Fibroblast of skin of left quadriceps (primary cell): ENCODE measurements at regions not wholly inside any gene's neighbourhood (a gene's known extent, or its start where the extent isn't known, plus 50 kb on each side); places are given as distances from the start of the nearest gene placed in this dataset.
"Not testable (repeated sequence)": the region's sequence is repeated elsewhere in the genome, so short reads cannot be mapped to it uniquely, and the experiment has no call there.

Source experiments
- DNase-seq, 2 experiments: peaks; one replicate each; pipeline ENCODE4 v3.0.0-alpha.2; 2013; ENCODE audit warnings: low read depth in 2 of 2

- DNase-seq, result no peak
Measured at GRCh38 chr13:53272873-53273272, 244.3 kb downstream of the OLFM4 start.

DNA sequence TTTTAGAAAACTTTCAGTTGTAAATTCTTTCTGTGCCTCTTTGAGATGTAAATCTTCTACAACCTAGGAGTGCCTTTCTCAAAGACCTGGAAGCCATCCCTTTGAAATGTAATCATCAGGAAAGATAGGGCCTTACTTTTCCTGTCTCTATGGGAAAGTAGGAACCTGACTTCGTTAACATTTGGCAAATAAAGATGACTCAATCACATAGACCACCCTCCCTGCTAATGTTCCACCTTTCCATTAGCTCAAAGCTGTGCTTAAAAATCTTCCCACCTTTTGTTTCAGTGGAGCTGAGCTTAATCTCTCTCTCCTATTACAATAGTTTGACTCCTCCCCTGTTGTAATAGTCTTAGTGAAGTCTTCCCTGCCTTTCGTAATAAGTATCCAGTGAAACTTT lies 247.7 kb downstream of the OLFM4 start:
- no peak for DNase-seq

- DNase-seq, result no peak
Measured at GRCh38 chr13:53281677-53282076, 253.1 kb downstream of the OLFM4 start.

GRCh38 chr13:53285896-53286430 lies 257.4 kb downstream of the OLFM4 start:
- DNase-seq, result no peak

- no peak for DNase-seq
Measured at GRCh38 chr13:53298396-53298795, 269.8 kb downstream of the OLFM4 start.

DNA sequence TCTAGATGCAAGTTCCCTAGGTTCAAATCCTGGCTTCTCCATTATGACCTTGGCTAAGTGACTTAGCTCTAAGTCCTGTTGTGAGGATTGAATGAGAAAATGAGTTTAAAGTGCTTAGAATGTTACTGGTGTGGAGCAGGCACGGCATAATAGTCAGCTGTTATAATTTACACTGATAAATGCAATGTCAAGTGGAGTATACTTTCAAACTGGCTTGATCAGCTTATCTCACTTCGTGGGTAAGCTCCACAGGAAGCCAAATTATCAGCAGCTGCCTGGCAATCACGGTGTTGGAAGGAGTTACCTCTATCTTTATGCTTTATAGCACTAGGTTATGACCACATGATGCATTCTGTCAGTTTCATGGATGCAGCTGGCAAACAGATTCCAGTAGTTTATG lies 272.8 kb downstream of the OLFM4 start:
- DNase-seq, result no peak

DNA sequence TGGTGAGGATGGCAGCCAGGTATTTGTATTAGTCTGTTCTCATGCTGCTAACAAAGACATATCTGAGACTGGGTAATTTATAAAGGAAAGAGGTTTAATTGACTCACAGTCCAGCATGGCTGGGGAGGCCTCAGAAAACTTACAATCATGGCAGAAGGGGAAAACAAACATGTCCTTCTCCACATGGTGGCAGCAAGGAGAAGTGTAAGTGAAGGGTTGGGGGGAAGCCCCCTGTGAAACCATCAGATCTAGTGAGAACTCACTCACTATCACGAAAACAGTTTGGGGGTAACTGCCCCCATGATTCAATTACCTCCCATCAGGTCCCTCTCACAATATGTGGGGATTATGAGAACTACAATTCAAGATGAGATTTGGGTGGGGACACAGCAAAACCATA lies 276.8 kb downstream of the OLFM4 start:
- not testable (repeated sequence) for DNase-seq

DNA sequence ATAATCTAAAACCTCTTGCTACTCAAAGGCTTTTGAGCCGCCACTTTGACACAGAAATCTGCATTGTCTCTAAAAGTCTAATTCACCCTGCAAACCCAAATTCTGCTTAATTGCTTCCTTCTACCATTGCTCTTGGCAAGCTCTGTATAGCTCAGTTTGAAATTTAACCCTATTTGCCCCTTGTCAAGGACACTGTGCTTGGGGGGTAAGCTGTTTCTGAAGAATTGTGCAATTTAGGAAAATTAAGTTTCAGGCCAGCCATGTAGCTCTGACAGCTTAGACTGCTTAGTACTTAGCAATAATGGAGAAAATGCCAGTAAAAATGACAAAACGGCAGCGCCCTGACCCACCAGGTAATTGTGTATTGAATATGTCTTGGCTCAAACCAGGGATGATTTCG lies 282.2 kb downstream of the OLFM4 start:
- no peak for DNase-seq

DNA sequence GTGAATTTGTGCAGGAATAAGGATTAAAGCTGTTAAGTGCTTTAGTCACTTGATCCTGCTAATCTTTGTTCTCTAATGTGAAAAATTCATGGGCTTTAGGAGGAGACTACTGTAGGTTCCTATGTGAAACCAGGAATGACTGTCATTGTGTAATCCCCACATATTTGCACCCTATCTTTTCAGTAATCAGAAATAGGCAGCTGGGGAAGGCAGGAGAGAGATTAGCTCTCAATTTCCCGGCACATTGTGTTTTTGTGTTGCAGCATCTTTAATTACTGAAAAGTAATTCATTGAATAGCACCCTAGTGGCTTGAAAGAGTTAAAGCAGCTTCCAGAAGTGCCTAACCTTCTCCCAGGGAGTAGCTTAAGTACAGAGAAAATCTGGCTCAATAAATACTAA lies 282.9 kb downstream of the OLFM4 start:
- DNase-seq, result no peak

DNA sequence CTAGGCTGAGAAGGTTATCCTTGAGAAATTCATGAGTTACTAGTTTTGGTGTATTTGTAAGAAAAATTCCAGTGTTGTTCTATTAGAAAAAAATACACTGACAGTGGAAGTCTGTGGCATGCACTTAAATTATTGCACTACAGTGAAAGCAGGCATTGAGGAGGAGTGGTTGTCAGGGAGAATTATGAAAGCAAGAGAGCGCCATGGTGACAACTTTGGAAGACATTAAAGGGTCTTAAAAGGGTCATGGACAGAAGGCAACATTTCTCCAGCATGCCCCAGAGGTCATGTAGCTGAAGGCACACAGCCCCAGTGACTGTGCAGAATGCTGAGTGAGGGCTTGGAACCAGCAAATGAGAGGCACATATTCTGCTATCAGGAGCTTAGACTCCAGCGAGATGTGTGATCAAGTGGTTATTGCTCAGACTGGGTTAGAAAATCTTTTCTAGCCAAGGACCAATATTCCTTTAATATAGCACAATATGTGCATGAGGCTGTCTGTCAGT lies 292.7 kb downstream of the OLFM4 start:
- DNase-seq, result no peak

GRCh38 chr13:53324656-53325055 lies 296.0 kb downstream of the OLFM4 start:
- no peak for DNase-seq

DNA sequence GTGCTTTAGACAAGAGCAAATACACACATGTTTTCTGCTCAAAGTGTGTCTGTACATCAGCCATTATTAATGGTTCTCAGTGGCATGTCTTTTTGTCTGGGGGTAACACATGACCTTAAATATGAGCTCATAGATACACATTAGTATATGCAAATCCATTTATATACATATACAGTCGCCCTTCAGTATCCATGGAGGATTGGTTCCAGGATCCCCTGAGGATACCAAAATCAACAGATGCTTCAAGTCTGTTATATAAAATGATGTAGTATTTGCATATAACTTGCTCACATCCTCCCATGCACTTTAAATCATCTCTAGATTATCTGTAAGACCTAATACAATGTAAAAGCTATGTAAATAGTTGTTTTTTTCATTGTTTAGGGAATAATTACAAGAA lies 298.1 kb downstream of the OLFM4 start:
- no peak for DNase-seq

GRCh38 chr13:53327680-53328315 lies 299.2 kb downstream of the OLFM4 start:
- no peak for DNase-seq

DNA sequence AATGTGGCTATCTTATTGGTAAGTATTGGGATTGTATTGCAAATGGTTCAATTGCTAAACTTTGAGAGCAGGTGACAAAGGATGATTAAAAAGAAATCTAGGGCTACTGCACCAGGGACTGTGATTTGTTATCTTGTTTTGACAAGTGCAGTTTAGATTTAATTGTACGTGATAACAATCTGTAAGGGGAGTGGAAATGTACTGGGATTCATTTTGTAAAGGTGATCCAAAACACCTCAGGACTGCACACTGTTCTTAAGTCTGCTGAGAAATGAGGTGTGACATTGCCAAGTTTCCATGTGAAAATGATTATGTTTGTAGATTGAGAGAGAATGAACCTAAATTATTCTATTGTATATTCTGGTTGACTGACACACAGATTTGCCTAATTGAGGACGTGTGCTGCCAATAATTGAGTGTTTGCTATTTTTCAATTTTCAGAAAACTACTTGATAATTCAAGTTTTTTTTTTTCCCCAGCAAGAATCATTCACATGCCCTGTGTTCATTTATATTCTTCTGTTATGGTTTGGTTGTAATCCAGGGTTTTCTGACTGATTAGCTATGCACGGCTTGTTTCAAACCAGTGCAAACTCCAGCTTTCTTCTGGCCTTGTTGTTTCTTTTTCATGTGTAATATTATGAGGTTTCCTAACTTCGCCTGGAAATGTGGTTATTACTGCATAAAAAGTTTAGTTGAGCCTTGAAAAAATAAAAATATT lies 308.0 kb downstream of the OLFM4 start:
- no peak for DNase-seq

- DNase-seq, result no peak
Measured at GRCh38 chr13:53338760-53339159, 310.1 kb downstream of the OLFM4 start.

GRCh38 chr13:53340505-53341143 lies 312.0 kb downstream of the OLFM4 start:
- no peak for DNase-seq

DNA sequence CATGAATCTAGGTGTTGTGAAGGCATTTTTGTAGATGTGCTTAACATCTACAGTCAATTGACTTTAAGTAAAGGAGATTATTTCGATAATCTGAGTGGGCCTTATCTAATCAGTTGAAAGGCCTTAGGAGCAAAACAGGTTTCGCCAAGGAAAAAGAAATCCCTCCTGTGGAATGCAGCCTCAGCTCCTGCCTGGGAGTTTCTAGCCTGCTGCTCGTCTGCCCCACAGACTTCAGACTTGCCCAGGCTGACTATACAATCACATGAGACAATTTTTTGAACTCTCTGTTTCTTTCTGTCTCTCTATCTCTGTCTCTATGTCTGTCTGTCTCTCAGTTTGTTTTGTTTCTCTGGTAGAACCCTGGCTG lies 312.5 kb downstream of the OLFM4 start:
- no peak for DNase-seq

DNA sequence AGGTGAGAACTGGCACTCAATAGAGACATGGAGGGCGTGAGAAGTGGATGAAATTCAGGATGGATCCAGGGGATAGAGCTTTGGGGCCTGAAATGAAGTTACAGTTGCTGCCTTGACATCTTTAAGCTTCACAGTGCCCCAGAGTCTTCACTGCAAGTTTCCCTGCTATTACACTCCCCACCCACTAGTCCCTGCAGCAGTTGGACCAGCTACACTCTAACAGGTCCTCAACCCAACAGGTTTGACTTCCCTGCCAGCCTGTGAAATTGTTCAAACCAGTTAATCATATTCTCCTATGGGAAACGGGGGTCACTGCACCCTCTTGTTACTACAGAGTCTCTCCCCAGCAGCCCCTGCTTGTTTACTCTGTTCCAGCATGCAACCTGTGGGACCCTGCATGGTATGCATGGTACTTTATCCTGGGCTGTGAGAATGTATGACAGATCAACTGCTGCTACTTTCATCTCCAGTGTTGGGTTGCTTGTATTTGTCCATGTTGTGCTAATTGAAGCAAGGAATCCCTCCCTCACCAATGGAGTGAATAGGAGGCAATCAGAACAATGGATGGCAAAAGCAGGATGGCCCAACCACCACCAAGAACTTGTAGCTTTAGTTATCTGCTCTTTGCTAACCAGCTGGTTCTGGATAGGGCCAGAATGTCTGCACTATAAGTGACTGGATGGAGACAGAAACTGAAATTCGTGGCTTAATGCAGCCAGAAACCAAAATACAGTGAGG lies 314.2 kb downstream of the OLFM4 start:
- DNase-seq, result no peak

- DNase-seq, result no peak
Measured at GRCh38 chr13:53343361-53343744, 314.7 kb downstream of the OLFM4 start.

- no peak for DNase-seq
Measured at GRCh38 chr13:53351021-53351420, 322.4 kb downstream of the OLFM4 start.

DNA sequence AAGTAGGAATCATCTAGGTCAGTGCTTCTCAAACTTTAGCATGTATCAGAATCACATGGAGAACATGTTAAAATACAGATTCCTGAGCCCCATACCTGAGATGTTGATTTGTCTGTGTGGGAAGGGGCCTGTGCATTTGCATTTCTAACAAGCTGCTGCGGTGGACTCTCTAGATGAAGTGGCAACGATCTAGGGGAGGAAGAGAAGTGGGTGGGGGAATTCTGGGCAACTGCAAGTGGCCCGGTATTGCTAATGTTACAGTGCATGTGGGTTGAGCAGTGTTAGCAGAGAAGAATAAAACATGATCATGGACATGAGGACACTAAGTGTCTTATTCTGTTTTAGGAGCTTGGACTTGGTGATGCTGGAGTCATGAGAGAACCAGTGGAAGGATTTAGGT lies 329.0 kb downstream of the OLFM4 start:
- no peak for DNase-seq

GRCh38 chr13:53368948-53369347 lies 340.3 kb downstream of the OLFM4 start:
- no peak for DNase-seq
